EH (cell line): ENCODE measurements at regions not wholly inside any gene's neighbourhood (a gene's known extent, or its start where the extent isn't known, plus 50 kb on each side); places are given as distances from the start of the nearest gene placed in this dataset.
A peak's percentile ranks its signal among the peaks of the same experiment; 100 is the strongest.
"Not testable (repeated sequence)": the region's sequence is repeated elsewhere in the genome, so short reads cannot be mapped to it uniquely, and the experiment has no call there.

Experiments
- DNase-seq: peaks from one replicate; pipeline ENCODE4 v3.0.0-alpha.2; 2015; ENCODE audit warnings: low read depth

DNA sequence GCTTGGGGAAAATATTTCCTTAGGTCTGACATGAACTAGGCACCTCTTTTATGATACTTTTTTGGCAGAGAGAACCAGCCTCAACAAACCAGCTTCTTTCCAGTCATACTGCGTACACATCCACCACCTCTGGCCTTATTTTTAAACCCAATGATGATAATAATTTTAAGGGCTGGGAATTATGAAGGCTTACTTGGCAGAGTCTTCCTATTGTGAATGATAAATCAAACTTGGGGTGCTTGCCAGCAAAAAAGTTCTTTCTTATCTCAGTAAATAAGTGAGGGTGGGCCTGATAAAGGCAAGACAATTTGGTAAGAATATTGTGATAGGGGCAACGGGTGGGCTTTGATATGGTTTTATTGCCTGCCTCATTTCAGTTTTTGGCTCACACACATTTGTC lies 1230.2 kb upstream of the ZEB2 start:
- no peak for DNase-seq

DNA sequence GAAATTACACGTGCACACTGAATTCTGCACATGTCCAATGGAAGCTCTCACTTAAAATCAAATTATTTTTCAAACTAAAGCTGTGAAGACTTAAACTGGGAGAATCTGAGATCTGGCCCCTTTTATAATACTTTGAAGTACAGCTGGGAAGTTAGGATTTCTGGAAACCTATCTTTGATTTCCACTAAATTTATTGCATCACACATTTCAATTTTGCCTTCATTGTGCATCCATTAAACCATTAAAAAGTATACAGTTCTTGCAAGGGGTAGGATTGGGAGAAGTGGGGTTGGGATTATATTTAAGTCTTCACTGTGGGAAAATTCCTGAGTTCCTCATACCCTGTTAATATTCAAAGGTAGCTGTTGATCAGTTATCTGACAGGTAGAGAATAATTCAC lies 1229.6 kb upstream of the ZEB2 start:
- DNase-seq = no peak

DNA sequence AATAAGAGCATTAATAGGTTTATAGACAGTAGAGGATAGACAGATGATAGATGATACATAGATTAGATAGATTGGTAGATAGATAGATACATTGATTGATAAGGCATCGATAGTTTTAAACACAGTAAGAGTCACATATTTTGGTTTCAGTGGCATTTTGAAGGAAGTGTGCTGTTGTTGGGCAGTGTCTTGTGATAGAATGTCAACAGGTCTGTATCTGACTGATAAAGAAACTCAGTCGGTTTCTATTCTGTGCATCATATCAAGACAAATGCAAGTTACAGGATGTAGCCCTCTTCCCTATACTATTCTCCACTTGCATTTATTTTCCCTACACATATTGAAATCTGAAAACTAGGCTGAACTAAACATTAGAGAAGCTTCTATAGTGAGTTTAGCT lies 1229.0 kb upstream of the ZEB2 start:
- DNase-seq = no peak

DNA sequence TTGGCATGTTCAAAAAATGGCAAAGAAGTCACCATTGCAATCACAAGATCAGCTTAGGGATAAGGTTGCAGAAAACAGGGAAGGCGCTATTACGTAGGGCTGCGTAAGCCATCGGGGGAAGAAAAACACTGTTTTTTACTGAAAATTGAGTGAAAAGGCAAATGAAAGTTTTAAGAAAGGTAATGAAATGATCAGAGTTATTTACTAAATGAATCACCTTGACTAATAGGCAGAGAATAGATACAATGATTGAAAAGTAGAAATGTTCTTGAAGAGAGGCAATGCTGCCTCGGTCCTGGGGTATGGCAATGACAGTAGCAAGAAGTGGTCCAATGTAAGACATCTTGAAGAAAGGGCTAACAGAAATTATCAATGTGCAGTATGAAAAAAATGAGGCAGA lies 1227.8 kb upstream of the ZEB2 start:
- DNase-seq = no peak

DNA sequence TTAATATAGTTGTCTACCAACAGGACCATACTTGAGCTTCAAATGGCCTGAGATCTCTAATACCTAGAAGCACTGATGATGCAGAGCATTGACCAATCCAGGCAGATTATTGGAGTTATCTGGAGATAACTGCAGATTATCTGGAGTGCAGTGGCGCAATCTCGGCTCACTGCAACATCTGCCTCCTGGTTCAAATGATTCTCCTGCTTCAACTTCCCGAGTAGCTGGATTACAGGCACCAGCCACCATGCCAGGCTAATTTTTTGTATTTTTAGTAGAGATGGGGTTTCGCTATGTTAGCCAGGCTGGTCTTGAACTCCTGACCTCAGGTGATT lies 1225.4 kb upstream of the ZEB2 start:
- not testable (repeated sequence) for DNase-seq

DNA sequence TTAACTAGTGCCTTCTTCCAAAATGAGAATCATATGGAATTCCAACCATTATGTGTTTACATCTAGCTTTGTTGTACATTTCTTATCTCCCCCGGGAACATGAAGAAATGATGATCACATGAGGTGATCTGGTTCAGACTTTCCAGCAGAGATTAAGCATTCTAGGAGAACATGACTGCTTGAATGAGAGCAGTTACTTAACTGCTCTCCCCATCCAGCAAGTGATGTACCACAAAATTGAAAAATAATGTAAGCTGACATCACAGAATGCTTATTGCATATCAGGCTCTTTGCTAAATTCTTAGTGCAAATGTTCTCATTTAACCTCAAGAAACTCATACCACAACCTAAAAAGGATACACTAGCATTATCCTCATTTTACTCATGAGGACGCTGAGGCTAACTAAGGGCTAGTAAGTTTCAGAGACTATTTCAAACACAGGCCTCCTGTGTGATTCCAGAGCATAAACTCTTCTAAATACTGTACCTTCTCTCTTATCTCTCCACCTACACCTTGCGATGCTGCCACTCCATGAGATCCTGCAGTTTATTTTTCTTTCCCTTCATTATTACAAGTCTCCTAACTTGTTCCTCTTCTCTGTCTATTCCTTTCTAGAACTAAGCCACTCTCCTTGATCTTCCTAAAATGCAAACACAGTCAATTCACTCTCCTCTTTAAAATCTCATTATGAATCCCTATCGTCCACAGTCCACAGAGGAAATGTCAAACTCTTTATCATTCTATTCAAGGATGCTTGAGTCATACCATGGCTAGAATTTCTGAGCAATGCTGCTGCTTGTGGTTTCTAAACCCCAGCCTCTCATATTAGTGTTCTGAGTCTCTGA lies 1224.8 kb upstream of the ZEB2 start:
- DNase-seq = peak; percentile 95

DNA sequence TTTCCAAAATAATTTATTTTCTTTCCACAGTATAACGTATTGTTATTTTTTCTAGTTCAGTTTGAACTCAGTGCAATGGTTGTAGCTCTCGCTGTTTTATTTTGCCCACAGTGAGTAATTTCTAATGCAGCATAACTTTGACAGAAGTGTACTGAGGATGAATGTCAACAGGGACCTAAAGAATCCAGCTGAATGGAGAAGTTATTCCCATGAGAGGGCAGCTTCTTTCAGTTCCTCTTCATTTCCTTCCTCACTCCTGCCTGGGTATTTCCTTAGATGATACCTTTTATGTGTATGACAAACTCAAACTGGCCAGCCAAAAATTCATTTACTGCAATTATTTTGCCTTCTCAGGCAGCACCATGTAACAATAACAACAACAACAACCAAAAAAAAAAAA lies 1223.1 kb upstream of the ZEB2 start:
- DNase-seq = peak; percentile 12

DNA sequence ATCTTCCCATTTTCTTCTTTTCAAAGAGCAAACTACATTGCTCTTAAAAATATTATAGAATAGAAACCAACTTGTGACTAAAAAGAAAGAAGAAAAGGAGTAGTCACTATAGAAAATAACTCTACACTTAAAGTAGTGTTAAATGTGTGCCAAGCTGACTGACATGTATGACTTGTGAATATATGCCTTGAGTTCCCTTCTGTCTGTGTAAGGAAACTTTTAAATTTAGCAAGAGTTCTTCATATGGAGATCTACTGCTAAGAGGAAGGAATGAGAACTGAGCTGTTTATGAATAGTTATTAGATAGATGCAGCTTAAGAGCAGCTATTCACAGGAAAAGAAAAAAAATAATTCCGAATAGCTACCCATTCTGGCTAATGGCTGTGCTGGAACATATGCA lies 1221.7 kb upstream of the ZEB2 start:
- no peak for DNase-seq

DNA sequence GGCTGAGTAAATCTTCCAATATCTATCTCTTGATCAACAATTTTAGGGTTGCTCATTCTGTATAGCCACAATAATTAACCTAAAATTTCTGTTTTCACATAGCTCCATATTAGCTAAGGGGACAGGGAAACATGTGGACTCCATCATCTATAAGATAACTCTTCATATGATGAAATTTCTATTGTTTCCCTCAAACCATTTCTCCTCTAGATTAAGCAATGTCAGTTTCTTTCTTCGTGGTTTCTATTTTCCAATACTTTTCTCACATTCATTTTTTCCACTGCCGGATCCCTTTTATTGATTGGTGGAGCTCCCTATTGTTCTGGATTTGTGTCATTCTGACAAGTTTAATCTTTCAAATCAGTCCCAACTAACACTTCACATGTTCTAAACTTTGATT lies 1221.3 kb upstream of the ZEB2 start:
- DNase-seq = no peak

DNA sequence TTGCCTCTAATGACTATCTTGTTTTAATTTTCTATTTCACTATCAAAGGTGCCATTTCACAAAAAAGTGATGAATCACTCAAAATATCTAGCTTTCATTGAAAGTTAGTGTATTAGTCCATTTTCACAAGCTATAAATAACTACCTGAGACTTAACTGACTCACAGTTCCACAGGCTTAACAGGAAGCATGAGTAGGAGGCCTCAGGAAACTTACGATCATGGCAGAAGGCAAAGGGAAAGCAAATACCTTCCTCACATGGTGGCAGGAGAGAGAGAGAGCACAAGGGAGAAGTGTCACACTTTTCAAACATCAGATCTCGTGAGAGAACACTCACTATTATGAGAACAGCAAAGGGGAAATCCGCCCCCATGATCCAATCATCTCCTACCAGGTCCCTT lies 1220.4 kb upstream of the ZEB2 start:
- peak; percentile 58 for DNase-seq

DNA sequence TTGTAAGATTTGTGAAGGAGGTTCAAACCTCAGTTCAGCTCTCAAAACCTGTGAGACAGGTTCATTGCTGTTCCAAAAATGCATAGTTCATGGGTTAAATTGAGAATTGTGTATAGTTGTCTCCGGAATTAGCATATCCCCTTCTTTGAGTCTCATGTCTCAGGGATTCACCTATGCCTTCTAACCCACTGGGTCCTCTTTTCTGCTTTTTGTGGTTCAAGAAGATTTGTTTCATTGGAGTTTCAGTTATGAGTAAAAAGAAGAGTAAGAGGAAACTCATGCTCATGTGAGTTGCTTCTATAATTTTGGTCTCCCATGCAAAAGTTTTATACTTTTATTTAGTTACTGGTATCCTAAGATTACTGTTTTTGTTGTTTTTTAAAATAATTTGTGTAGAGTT lies 1219.8 kb upstream of the ZEB2 start:
- DNase-seq = no peak

DNA sequence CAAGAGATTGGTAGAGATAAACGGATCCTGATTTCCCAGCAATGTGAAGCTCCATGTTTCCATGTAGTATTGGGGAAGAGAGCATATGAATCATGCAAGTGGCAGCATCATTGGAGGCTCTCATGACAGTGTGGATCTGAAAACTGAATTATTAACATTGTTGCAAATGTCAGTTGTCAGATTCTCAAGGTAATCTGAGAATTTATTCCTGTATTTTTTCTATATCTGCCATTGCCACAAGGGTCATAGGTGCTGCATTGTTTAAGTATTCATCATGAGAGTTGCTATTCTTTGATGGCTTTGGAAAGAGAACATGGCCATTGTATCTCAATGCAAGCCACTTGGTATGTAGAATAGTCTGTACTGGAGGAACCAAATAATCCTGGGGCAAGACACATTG lies 1217.0 kb upstream of the ZEB2 start:
- no peak for DNase-seq

DNA sequence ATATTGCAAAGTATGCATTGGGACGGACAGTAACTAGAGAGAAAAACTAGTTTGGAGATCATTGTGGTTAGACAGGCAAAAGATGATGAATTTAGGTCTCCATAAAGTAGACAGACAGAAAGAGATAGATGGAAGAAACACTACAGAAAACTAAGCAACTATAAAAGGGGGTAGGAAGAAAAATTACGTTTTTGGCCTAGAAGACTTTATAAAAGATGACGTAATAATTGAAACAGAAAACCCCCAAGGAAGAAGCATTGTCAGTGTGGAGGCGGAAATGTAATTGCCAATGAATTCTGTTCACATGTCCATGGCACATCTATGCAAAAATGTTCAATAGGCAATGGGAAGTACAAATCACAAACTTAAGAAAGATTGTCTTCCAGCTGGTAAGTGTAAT lies 1211.5 kb upstream of the ZEB2 start:
- no peak for DNase-seq

DNA sequence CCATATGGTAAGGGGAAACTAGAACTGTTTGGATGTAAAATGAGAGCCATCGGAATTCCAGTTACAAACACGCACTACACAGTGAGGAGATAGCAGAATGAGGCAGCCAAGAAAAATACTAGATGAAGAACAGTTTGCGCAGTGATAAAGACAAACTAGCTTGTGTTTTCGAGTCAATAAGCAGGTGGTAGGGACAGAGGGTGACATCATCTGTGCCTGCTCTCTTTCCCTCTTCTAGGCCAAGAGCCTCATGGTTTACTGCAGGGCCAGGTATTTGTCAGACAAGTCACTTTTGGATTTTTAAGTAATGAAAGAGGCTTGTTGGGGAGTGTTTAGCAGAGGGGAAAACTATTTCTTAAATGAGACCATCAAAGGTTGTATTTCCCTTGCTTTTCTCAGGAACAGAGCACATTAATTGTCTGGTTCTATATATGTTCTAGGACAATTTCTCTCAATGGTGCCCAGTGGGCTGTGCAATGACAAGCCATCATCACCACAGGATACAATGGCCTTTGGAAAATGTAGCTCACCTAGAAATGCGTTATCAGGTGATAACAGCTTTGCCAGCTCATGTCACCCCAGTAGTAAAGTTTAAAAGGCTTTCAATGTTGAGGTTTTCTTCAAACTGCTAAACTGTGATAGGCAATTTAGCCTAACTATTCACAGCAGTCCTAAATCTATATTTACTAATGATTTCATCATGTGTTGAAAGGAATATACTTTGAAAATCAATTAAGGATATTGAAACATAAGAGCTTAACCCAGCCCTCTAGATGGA lies 1210.3 kb upstream of the ZEB2 start:
- no peak for DNase-seq

DNA sequence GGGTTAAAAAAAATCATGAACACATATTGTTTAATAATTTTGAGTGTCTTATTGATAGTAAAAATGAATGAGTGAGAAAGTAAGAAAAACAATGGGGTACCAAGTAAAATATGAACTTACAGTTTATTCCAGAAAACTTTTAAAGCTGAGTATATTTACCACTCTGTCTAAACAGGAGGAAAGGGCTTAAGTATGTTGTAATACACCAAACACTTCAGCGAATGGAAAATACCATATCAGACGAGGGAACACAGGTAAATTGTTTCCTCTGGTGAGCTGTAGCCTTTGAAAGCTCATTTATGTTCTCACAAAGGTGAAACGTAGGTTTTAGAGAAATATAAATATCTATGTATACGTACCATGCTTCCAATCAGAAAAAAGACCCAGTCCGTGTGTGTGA lies 1209.6 kb upstream of the ZEB2 start:
- DNase-seq = no peak

DNA sequence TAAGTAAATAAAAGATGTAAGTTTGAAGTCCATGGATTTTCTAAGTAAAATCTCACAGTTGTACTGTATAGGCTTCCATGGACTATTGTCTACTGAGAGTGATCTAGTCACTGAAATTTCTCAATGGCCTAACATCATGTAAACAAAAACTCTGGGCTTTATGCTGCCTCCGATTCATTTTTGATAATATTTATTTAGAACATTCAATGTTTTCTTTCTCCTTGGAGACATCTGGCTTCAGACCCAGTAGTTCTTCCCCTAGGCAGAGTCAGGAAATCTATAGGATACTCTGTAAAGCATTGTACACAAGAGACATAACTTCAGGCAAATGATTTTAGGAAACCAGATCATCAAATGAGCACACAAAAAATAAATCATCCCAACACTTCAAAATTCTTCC lies 1208.6 kb upstream of the ZEB2 start:
- DNase-seq = no peak

DNA sequence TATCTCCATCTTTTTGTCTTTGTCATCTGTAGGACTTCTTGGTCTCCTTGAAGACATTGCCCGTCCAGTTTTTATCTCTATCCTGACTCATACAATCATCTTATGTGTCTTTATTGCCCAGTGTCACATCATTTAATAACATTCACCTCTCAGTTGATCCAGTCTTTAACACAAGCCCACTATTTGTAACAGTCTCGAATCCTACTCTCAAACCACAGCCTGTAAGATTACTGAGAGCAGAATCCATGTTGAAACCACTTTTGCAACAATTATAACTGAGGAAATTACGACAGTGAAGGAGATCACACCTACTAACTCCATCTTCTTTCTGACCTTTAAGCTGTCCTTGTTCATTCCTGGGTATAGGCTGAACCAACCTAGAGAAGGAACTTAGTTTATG lies 1206.0 kb upstream of the ZEB2 start:
- no peak for DNase-seq

DNA sequence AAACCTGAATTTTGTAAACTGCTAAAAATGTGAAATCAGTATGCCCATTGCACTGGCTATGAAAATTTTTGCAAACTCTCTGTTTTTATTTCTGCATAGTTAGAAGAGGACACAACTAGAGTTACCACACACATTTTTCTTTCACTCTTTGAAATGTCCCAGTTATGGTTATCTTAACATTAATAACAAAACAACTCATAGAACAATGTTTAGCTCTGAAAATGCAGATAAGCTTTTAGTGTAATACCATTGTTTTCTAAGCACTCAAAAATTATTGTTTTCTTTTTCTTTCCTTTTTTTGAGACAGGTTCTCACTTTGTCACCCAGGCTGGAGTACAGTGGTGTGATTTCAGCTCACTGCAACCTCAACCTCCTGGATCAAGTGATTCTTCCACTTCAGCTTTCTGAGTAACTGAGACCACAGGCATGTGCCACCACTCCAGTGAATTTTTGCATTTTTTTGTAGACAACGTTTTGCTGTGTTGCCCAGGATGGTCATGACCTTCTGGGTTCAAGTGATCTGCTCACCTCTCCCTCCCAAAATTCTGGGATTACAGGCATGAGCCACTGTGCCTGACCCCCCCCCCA lies 1204.5 kb upstream of the ZEB2 start:
- peak; percentile 29 for DNase-seq

DNA sequence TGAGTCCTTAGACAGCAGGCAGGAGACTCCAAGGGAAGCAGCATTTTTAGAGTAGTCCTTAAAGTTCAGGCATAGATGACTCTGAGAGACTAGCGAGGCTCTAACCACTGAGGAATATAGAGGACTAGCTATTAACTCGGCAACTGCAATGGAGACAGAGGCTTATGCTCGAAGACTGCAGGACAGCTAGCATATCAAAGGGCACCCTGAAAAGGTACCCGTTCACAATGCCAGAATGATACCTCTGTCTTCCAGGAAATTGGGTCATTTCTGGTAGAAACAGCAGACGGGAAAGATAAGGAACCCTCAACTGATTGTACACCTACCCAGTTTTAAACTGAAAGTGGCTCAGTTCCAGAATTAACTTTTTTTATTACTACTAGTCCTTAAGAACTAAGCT lies 1204.0 kb upstream of the ZEB2 start:
- no peak for DNase-seq

DNA sequence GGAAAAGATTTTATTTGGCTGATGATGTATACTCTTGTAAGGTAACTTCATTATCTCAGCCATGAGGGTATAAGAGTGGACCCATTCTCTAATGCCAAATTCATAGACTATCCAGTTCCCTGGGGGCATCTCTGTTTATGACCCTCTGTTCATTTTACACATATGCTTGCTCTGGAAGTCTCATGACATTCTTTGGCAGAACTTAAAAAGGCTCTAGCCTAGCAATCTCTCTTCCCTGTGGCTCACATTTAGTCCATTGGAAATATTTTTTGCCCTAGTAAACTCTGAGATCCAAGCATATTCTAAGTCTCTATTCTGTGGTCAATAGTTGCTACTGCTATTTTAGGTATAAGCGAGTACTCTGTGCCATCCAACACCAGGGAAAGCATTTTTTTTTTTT lies 1201.8 kb upstream of the ZEB2 start:
- DNase-seq = no peak

DNA sequence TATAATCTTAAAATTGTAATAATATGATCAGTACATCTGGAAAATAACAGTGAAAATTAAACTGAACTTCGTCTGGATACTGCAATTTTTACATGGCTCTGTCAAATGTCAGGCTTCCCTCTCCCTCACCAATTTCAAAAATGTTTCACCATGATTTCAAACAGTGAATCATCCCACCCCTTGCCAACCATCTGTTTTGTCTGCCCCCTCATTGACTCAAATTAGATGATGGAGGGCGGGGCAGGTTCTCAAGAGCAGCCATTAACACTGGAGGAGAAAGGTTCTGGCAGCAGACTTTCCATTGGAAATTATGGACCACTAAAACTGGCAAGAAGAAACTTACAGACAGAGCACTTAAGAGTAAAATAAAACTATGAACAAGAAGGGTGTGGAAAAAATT lies 1195.7 kb upstream of the ZEB2 start:
- peak; percentile 12 for DNase-seq

DNA sequence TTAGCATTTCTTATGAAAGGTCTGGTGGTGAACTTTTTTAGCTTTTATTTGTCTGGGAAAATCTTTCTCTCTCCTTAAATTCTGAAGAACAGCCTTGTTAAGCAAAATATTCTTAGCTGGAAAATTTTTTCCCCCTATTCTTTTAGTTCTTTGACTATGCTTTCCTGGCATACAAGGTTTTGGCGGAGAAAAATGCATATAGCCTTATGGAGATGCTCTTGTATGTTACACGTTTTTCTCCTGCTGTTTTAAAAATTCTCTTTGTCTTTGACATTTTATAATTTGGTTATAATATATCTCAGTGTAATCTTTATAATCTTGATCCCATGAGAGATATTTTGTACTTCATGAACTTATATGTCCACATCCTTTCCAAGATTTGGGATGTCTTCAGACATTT lies 1190.4 kb upstream of the ZEB2 start:
- DNase-seq = no peak

DNA sequence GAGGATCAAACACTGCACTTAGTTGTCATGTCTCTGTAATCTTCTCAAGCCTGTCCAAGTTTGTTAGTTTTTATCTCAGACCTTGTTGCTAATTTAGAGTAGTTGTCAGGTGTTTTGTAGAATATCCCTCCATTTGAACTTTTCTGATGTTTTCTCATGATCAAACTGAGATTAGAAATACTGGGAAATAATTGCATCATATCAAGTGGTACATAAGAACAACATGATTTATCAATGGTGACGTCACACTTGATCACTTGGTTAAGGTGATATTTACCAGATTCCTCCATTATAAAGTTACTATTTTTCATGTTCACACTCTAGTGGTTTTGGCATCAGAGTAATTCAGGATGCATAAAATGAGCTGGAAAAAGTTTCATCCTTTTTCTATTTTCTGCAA lies 1182.4 kb upstream of the ZEB2 start:
- DNase-seq = no peak
